OCI-LY3 (cell line): ENCODE measurements at regions not wholly inside any gene's neighbourhood (a gene's known extent, or its start where the extent isn't known, plus 50 kb on each side); places are given as distances from the start of the nearest gene placed in this dataset.

ENCODE experiments used
- H2AFZ ChIP-seq: fragments of 200-600, 300-600 bp; shearing (Covaris generic); 2 replicates; pipeline ENCODE4 v1.6.0; 2014; ENCODE audit warnings: antibody characterized with exemption, low read depth, low read length
- H3K27ac ChIP-seq: fragments of 200-600, 300-600 bp; sonication (generic); 2 replicates; pipeline ENCODE4 v1.5.1; 2014; ENCODE audit warnings: mild to moderate bottlenecking, low read length, moderate library complexity, mixed read lengths
- H3K27me3 ChIP-seq: fragments of 200-600, 300-600 bp; sonication (generic); 2 replicates; pipeline ENCODE4 v1.6.1; 2014; ENCODE audit warnings: low read depth, low read length, mixed read lengths
- H3K36me3 ChIP-seq: fragments of 200-600, 300-600 bp; sonication (generic); replicated peaks from 2 replicates; pipeline ENCODE3; 2014; ENCODE audit warnings: low read depth, low read length, mixed read lengths
- H3K4me1 ChIP-seq: fragments of 300-600, 200-600 bp; sonication (generic); 2 replicates; pipeline ENCODE4 v1.6.1; 2014; ENCODE audit warnings: low read length, mixed read lengths
- H3K4me2 ChIP-seq: fragments of 200-600, 300-600 bp; sonication (generic); 2 replicates; pipeline ENCODE4 v1.6.1; 2014; ENCODE audit warnings: low read length, mixed read lengths
- H3K4me3 ChIP-seq: fragments of 300-600, 200-600 bp; sonication (generic); 2 replicates; pipeline ENCODE4 v1.5.1; 2014; ENCODE audit warnings: antibody characterized with exemption, mild to moderate bottlenecking, low read length, moderate library complexity
- H3K79me2 ChIP-seq: fragments of 300-600, 200-600 bp; shearing (Covaris generic); 2 replicates; pipeline ENCODE4 v1.6.1; 2014; ENCODE audit warnings: mild to moderate bottlenecking, low read length, mixed read lengths
- H3K9ac ChIP-seq: fragments of 300-600, 200-600 bp; shearing (Covaris generic); 2 replicates; pipeline ENCODE4 v1.6.0; 2014; ENCODE audit warnings: mild to moderate bottlenecking, low read length, moderate library complexity
- H3K9me3 ChIP-seq: fragments of 200-600, 300-600 bp; shearing (Covaris generic); 2 replicates; pipeline ENCODE4 v1.6.1; 2014; ENCODE audit warnings: low read length, mixed read lengths; ENCODE audit not compliant: insufficient read depth
- H4K20me1 ChIP-seq: fragments of 200-600, 300-600 bp; sonication (generic); 2 replicates; pipeline ENCODE4 v1.6.1; 2016; ENCODE audit warnings: low read length, mixed read lengths; ENCODE audit not compliant: insufficient read depth
- EZH2phosphoT487 ChIP-seq: fragments of 200-600 bp; shearing (Covaris generic); IDR thresholded peaks from 2 replicates; pipeline ENCODE4 v1.6.1; 2018; ENCODE audit warnings: antibody characterized with exemption, mixed run types, low read depth
- TF ChIP-seq, protein P1 (sequence below): fragments of 200-600, 300-600 bp; sonication (generic); IDR thresholded peaks from 2 replicates; pipeline ENCODE4 v1.5.1; 2014; ENCODE audit warnings: antibody characterized with exemption, low read length, low read depth

DNA sequence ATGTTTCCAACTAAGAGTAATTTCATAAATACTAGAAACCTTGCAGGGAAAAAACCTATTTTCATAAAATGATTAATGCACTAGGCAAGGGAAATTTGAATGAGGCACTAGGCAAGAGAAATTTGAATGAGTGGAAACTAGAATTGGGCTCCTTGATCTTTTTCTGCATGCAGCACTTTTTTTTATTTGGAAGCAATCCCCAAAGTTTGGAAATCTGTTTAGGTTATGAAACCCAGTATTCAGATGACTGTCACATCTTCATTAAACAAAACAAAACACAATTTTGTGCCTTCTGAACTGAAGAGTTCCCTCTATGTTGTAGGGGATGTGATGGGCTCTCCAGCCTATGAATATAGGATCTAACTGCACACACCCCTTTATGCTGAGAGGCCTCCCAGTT is 201.9 kb downstream of the BAMBI start:
- Histone ChIP-seq H2AFZ (no peak overlapping the region), H4K20me1 (no peaks in the 10 kb centered on the region), H3K27me3 (0 out of 2 replicates have a peak, but pooled peaks cover 3% of the 10 kb centered on the region), H3K4me3 (no peak overlapping the region), H3K9ac (no peak overlapping the region), H3K79me2 (no peaks in the 10 kb centered on the region), H3K4me1 (peaks cover 18% of the 10 kb centered on the region), H3K27ac (no peak overlapping the region), H3K36me3 (no peaks in the 10 kb centered on the region), H3K4me2 (0 out of 2 replicates have a peak overlapping the region, but pooled peaks have one; percentile 15), H3K9me3 (no peaks in the 10 kb centered on the region)
- TF ChIP-seq EZH2phosphoT487: no peak
- TF ChIP-seq, protein P1, sequence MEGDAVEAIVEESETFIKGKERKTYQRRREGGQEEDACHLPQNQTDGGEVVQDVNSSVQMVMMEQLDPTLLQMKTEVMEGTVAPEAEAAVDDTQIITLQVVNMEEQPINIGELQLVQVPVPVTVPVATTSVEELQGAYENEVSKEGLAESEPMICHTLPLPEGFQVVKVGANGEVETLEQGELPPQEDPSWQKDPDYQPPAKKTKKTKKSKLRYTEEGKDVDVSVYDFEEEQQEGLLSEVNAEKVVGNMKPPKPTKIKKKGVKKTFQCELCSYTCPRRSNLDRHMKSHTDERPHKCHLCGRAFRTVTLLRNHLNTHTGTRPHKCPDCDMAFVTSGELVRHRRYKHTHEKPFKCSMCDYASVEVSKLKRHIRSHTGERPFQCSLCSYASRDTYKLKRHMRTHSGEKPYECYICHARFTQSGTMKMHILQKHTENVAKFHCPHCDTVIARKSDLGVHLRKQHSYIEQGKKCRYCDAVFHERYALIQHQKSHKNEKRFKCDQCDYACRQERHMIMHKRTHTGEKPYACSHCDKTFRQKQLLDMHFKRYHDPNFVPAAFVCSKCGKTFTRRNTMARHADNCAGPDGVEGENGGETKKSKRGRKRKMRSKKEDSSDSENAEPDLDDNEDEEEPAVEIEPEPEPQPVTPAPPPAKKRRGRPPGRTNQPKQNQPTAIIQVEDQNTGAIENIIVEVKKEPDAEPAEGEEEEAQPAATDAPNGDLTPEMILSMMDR: no peak

DNA sequence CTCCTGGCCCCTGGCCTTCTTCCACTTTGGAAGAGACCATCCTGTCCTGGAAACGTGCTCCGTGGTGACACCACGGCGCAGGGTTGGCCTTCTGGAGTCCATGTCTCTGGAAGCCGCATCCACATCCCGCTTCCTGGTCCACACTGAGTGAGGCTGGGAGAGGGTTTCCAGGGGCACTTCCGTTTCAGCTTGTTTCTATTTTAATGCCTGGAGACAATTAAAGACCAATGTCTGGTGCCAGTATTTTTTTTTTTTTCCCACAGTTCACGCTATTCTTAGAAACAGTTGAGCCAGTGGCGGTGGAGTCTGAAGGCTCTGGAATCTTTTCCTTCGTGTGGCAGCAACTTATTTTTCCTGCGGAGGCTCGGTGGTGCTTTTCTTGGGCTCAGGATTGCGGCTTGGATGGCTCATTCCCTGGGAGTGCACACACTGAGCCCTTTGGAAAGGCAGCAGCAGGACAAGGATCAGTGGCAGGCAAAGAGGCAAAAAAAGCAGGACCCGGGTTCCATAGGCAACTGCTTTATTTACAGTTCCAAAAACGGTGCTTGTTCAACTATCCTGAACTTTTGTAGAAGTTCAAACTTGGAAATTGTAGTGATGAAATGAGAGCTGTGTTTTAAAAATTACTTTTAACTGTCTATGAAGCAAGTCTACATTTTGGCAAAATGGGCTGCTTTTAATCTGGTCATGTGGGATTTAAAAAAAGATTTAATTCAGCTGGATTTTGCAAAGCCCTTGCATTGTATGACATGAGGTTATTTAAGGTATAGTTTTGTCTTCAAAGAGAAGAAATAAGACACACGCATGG is 202.8 kb downstream of the BAMBI start:
- 0 out of 2 replicates have a peak, but pooled peaks cover 3% of the 10 kb centered on the region for H3K27me3 ChIP-seq
- no peak overlapping the region for H3K27ac ChIP-seq
- H4K20me1 ChIP-seq: no peaks in the 10 kb centered on the region
- H3K4me3 ChIP-seq: no peak overlapping the region
- H3K79me2 ChIP-seq: no peaks in the 10 kb centered on the region
- peaks cover 18% of the 10 kb centered on the region for H3K4me1 ChIP-seq
- no peak overlapping the region for H3K9ac ChIP-seq
- no peaks in the 10 kb centered on the region for H3K36me3 ChIP-seq
- no peaks in the 10 kb centered on the region for H3K9me3 ChIP-seq
- TF ChIP-seq, protein P1: no peak
- no peak for TF ChIP-seq EZH2phosphoT487
- H3K4me2 ChIP-seq: no peak overlapping the region
- no peak overlapping the region for H2AFZ ChIP-seq

DNA sequence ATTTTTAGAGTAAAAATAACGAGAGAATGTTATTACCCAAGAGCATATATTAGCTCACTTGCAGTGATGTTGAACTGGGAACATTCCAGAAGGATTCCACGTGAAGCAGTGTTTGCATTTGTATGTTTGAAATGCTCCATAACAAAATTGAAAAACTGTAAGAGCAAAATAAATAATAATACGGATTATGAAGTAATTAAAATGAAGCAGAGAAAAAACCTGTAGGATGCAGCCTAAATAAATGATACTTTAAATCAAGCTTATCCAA is 203.3 kb downstream of the BAMBI start:
- no peak overlapping the region for H3K27ac ChIP-seq
- no peak overlapping the region for H3K9ac ChIP-seq
- H4K20me1 ChIP-seq: no peaks in the 10 kb centered on the region
- TF ChIP-seq, protein P1: no peak
- no peak for TF ChIP-seq EZH2phosphoT487
- H3K4me2 ChIP-seq: no peak overlapping the region
- H3K27me3 ChIP-seq: 0 out of 2 replicates have a peak, but pooled peaks cover 3% of the 10 kb centered on the region
- no peaks in the 10 kb centered on the region for H3K79me2 ChIP-seq
- H3K36me3 ChIP-seq: no peaks in the 10 kb centered on the region
- H3K9me3 ChIP-seq: no peaks in the 10 kb centered on the region
- no peak overlapping the region for H3K4me3 ChIP-seq
- no peak overlapping the region for H2AFZ ChIP-seq
- H3K4me1 ChIP-seq: peaks cover 18% of the 10 kb centered on the region

DNA sequence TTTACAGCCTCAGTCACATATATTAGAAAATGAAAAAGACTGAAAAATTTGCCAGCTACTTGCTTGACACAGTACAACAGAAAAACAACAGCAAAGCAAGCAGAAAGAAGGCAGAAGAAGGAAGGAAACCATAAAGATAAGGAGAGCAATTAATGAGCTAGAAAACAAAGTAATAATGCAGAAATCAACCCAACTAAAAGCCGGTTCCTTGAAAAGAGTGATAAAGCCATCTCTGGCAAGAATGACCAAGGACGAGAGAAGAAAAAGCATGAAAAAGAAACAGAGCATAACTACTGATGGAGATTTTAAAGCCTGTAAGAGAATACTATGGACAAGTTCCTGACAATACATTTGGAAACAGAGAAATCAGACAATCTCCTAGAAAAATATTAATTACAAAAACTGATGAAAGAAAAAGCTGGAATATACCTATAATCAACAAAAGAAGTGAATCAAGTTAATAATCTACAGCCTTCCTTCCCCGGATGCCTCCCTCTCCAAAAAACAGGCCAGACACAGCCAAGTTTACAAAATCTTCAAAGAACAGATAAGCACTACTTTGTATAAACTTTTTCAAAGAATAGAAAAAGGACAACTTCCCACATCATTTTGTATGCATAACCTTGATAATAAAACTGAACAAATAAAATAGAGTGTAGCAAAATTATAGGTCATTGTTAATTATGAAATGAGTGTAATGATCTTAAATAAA is 204.0 kb downstream of the BAMBI start:
- Histone ChIP-seq H3K79me2 (no peaks in the 10 kb centered on the region), H4K20me1 (no peaks in the 10 kb centered on the region), H3K27me3 (0 out of 2 replicates have a peak, but pooled peaks cover 3% of the 10 kb centered on the region), H3K36me3 (no peaks in the 10 kb centered on the region), H3K27ac (no peak overlapping the region), H3K9ac (no peak overlapping the region), H2AFZ (no peak overlapping the region), H3K4me2 (no peak overlapping the region), H3K4me1 (peaks cover 18% of the 10 kb centered on the region), H3K4me3 (no peak overlapping the region), H3K9me3 (no peaks in the 10 kb centered on the region)
- no peak for TF ChIP-seq EZH2phosphoT487
- TF ChIP-seq, protein P1: no peak
